IPS-NIHi7 (cell line): ENCODE measurements at regions not wholly inside any gene's neighbourhood (a gene's known extent, or its start where the extent isn't known, plus 50 kb on each side); places are given as distances from the start of the nearest gene placed in this dataset.

ENCODE experiments used
- DNase-seq: peaks from one replicate; pipeline ENCODE4 v3.0.0; 2012; ENCODE audit warnings: mixed read lengths; ENCODE audit errors: extremely low spot score

DNA sequence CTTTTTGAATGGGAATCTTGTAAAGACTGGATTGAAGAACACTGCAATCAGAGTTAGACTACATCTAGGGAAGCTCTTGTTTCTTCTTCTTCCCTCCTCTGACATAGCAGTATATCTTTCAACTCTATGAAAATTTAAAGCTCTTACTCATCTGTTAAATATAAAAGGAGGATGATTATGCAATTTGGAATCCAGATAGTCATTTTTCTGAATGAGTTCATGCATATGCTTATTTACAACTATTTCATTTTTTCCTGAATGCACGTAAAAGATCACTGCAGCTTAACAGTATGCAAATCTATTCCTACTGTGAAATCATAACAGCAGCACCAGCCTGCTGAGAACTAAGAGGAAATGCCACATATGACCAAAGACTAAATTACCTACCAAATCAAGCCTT, 133.5 kb upstream of the TMCC3 start:
- DNase-seq, result no peak

- DNase-seq, result no peak
Observed at GRCh38 chr12:94783343-94783742, 133.0 kb upstream of the TMCC3 start.

- DNase-seq, result no peak
Observed at GRCh38 chr12:94781835-94782234, 131.5 kb upstream of the TMCC3 start.

- no peak for DNase-seq
Observed at GRCh38 chr12:94779485-94779884, 129.1 kb upstream of the TMCC3 start.

DNA sequence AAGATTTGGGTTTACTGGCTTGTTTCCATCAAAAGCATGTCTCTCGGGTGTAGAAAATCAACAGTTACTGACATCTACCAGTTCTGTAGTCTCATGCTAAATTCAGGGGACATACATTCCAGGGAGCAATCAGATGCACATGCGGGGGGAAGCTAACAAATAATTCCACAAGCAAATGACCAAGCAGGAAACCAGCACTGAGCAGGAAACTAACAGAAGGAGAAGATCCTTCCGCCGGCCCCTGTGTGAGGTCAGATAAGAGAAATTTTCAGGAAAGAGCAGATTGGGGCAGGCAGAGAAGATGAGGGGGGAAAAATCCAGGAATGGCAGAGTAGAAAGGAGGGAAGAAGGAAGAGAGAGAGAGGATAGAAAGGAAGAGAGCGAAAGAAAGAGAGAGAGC, 127.6 kb upstream of the TMCC3 start:
- DNase-seq, result no peak

- no peak for DNase-seq
Observed at GRCh38 chr12:94775710-94776109, 125.4 kb upstream of the TMCC3 start.

GRCh38 chr12:94771741-94772140, 121.4 kb upstream of the TMCC3 start:
- no peak for DNase-seq

DNA sequence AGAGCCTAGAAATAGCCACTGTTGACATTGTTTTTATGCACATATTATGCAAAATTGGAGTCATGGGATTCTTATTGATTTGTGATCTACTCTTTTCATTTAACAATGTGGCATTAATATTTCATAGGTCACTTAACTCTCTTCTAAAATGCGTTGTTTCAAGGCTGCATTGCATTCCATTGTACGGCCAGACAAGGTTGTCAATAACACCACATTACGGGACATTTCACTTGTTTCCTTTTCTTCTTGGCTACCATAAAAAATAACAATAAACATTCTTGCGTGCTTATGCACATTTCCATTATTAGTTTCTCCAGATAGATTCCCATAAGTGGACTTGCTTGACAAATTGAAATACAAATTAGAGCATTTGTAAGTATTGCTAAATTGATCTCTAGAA, 120.8 kb upstream of the TMCC3 start:
- DNase-seq, result no peak

DNA sequence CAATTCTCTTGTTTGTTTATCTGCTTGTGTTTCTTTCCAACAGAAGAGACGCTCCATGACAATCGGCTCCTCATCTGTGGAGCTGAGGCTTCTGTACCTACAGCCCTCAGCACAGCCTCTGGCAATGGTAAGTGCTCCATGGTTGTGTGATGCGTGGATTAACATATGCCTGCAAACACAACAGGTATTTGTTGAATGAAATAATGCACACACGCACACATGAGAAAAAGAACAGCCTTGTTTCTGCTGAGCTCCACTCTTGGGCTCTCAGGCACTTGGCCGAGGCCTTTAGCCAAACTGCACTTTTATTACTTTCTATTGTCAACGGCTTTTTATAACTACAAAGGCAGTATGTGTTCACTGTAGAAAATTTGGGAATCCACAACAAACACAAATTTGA, 120.4 kb upstream of the TMCC3 start:
- DNase-seq, result no peak

DNA sequence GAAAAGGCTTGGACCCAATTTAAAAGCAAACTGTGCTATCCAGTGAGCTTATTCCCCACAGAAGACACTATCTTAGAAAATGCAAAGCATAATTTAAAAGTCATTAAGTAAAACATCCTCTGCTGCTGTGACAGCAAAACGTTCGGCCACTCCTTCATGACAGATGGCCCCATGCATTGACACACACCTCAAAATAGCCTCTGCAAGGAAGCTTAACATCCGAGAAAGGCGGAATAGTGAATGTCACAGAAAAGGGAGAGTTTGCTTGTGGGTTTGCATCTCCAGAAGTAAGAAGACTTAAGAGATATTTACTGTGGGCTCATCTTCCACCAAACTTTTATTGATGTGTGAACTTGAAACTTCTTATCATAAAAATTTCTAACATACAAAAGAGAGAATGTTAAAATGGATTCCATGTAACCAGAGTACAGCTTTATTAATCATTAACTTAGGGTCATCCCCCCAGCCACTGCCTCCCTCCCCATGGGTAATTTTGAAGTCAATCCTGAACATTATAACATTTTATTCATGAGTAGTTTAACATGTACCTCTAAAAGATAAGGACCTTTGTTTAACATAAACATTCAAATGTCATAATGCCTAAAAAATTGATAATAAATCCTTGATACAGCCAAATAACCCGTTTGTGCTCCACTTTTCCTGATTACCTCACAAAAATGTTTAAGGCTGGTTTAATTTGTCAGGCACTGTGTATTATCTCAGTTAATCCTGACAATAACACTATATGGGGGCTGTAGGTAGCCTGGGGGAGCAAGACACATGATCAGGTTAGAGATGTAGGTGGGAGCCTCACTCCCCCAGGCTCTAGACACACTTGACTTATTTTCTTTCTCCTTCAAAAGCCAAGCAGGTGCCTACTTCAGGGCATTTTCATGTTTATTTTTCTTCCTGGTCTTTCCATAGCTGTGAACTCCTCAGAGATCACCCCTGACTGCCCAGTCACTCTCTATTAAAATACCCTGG, 119.7 kb upstream of the TMCC3 start:
- DNase-seq, result no peak

DNA sequence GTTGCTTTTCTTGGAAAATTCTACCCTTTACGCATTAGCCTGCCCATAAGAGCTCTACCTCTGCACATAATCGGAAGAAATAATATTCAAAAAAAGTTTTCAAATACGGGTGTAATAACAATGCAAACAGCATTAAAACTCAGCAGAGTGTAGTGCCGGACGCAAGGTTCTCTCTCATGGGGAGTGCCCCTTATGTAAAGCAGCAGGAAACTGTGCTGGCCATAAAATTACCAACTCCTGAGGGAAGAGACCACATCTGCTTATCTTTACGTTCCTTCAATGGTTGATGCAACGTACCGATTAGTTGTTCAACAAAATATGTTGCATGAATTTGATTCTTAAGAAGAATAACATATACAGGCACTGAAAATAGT, 118.7 kb upstream of the TMCC3 start:
- no peak for DNase-seq

DNA sequence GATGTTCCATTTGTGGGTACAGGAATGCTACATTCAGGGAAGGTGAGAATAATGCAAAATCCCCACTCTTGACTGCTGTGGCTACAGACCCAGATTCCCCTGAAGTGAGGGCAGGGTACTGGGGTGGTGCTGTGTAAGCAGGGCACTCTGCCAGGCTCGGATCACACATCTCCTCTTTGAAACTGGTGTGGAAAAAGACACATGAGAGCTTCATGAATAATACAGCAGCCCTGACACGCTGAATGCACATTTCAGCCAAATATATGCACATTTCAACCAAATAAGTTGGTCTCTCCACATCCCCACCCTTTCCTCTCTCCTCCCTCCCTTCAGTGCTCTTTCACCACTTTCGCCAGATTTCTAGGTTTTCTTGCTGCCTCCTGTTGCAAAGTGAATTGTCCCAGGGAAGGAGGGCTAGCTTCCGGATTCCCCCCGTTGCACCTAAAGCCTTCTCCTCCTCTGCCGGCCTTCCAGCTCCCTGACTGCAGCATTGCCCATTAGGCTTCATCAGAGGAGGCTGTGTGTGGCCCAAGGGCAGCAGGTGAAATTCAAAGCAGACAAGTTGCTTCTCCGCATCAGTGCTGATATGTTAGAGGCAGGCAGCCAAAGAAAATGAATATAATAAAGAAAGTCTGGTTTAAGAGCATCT, 118.2 kb upstream of the TMCC3 start:
- no peak for DNase-seq

DNA sequence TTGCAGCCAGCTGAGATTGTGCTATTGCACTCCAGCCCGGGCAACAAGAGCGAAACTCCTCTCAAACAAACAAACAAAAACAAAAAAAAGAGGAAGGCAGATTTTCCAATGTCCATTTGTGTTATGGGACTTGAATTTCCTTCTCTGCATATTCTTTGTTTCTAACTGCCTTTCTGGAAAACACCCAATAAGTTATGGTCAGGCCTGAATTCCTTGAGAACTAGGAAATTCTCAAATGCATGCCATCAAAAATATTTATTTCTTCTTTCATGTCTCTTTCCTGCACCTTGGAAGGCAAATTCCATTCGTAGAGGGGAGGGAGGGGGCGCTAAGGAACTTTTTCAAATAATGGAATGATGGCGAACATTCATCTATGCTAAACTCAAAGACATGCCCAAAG, 117.6 kb upstream of the TMCC3 start:
- no peak for DNase-seq

- no peak for DNase-seq
Observed at GRCh38 chr12:94766397-94766796, 116.0 kb upstream of the TMCC3 start.

DNA sequence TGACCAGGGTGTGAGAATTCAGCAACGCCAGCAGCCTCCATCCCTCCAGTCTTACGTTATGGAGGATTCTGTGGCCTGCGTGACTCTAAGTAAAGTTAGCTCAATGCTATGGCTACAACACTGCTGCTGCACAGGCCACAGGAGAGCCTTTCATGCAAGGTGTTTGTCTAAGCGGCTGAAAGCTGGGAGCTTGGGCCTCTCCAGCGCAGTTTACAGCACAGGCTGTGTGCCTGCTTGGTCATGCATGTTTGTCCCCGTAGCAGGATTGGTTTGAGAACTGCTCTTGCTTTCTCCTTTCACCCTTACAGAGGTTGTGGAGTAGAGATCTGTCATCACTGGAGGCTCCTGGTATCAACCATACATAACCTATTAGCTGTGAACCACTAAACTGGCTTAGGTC, 113.1 kb upstream of the TMCC3 start:
- DNase-seq, result no peak

- no peak for DNase-seq
Observed at GRCh38 chr12:94762943-94763342, 112.6 kb upstream of the TMCC3 start.

- DNase-seq, result no peak
Observed at GRCh38 chr12:94762259-94762942, 112.0 kb upstream of the TMCC3 start.

- no peak for DNase-seq
Observed at GRCh38 chr12:94761559-94761958, 111.2 kb upstream of the TMCC3 start.

DNA sequence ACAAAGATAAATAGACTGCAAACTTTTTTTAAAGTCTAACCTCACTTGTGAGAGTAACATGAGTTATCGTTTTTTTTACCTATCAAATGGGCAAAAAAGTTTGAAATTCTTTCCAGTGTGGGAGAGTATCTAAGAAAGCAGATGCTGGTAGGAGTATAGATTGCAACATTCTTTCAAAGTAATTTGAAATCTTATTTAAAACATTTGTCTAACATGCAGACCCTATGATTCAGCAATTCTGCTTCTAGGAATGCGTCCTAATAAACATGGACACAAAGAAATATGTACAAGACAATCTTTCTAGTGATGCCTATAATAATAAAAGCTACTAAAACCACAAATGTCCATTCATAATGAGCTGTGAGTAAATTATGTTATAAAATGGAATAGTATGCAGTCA, 110.4 kb upstream of the TMCC3 start:
- DNase-seq, result no peak

DNA sequence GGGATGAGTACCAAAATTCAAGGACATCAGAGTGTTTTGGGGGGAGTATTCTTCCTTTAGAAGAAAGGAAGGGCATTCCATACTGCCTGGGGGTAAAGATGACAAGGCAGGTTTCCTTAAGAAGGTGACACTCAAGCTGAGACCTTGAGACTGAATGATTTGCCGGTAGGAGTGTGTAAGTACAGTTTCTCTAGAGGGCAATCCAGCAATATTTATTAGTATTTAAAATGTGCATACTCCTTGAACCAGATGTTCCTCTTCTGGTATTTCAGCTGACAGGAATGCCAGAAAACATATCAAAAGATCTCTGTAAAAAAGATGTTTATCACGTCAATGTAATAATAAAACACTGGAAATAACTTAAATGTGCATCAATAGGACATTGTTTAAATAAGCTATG, 106.4 kb upstream of the TMCC3 start:
- DNase-seq, result no peak

- no peak for DNase-seq
Observed at GRCh38 chr12:94755598-94755997, 105.2 kb upstream of the TMCC3 start.

GRCh38 chr12:94754653-94755052, 104.3 kb upstream of the TMCC3 start:
- DNase-seq, result no peak
